HEK293 (cell line): ENCODE measurements at regions not wholly inside any gene's neighbourhood (a gene's known extent, or its start where the extent isn't known, plus 50 kb on each side); places are given as distances from the start of the nearest gene placed in this dataset.

ENCODE experiments used
- BCL11B ChIP-seq: fragments of 450-650 bp; formaldehyde crosslinking; IDR thresholded peaks from 2 replicates; pipeline ENCODE4 v1.5.1; 2016; ENCODE audit warnings: low read depth, missing biosample characterization, missing genetic modification characterization
- EGR2 ChIP-seq: fragments of 450-650 bp; formaldehyde crosslinking; IDR thresholded peaks from 2 replicates; pipeline ENCODE4 v1.5.1; 2016; ENCODE audit warnings: low read depth, missing biosample characterization, missing genetic modification characterization
- FEZF1 ChIP-seq: fragments of 450-650 bp; formaldehyde crosslinking; IDR thresholded peaks from 2 replicates; pipeline ENCODE4 v1.5.1; 2016; ENCODE audit warnings: missing biosample characterization, missing genetic modification characterization
- IKZF3 ChIP-seq: fragments of 450-650 bp; IDR thresholded peaks from 2 replicates; pipeline ENCODE4 v1.5.0; 2018; ENCODE audit warnings: missing biosample characterization, mild to moderate bottlenecking, missing genetic modification characterization, moderate library complexity
- KLF7 ChIP-seq: fragments of 450-650 bp; formaldehyde crosslinking; IDR thresholded peaks from 2 replicates; pipeline ENCODE4 v1.5.1; 2016; ENCODE audit warnings: missing biosample characterization, missing genetic modification characterization, borderline replicate concordance
- OSR2 ChIP-seq: fragments of 450-650 bp; formaldehyde crosslinking; IDR thresholded peaks from 2 replicates; pipeline ENCODE4 v1.5.1; 2016; ENCODE audit warnings: missing biosample characterization, missing genetic modification characterization
- SCRT2 ChIP-seq: fragments of 450-650 bp; formaldehyde crosslinking; IDR thresholded peaks from 2 replicates; pipeline ENCODE4 v1.5.1; 2016; ENCODE audit warnings: missing biosample characterization, missing genetic modification characterization
- ZBTB17 ChIP-seq: fragments of 450-650 bp; formaldehyde crosslinking; IDR thresholded peaks from 2 replicates; pipeline ENCODE4 v1.5.1; 2016; ENCODE audit warnings: missing biosample characterization, missing genetic modification characterization
- ZBTB7A ChIP-seq: fragments of 450-650 bp; formaldehyde crosslinking; IDR thresholded peaks from 2 replicates; pipeline ENCODE4 v1.5.1; 2016; ENCODE audit warnings: low read depth, missing biosample characterization, missing genetic modification characterization
- ZEB2 ChIP-seq: fragments of 450-650 bp; formaldehyde crosslinking; IDR thresholded peaks from 2 replicates; pipeline ENCODE4 v1.5.1; 2016; ENCODE audit warnings: missing biosample characterization, missing genetic modification characterization
- ZFP41 ChIP-seq: fragments of 450-650 bp; formaldehyde crosslinking; IDR thresholded peaks from 2 replicates; pipeline ENCODE4 v1.5.1; 2016; ENCODE audit warnings: missing biosample characterization, missing genetic modification characterization, borderline replicate concordance
- ZNF175 ChIP-seq: fragments of 450-650 bp; formaldehyde crosslinking; IDR thresholded peaks from 2 replicates; pipeline ENCODE4 v1.5.1; 2016; ENCODE audit warnings: missing biosample characterization, missing genetic modification characterization
- ZNF221 ChIP-seq: fragments of 450-650 bp; formaldehyde crosslinking; IDR thresholded peaks from 2 replicates; pipeline ENCODE4 v1.5.1; 2017; ENCODE audit warnings: missing biosample characterization, missing genetic modification characterization, borderline replicate concordance
- ZNF223 ChIP-seq: fragments of 450-650 bp; formaldehyde crosslinking; IDR thresholded peaks from 2 replicates; pipeline ENCODE4 v1.5.1; 2016; ENCODE audit warnings: missing biosample characterization, missing genetic modification characterization
- ZNF366 ChIP-seq: fragments of 450-650 bp; formaldehyde crosslinking; conservative IDR thresholded peaks from 2 replicates; pipeline ENCODE4 v1.5.1; 2016; ENCODE audit warnings: missing biosample characterization, missing genetic modification characterization
- ZNF433 ChIP-seq: fragments of 450-650 bp; formaldehyde crosslinking; IDR thresholded peaks from 2 replicates; pipeline ENCODE4 v1.5.1; 2016; ENCODE audit warnings: missing biosample characterization, missing genetic modification characterization, low read depth
- ZNF449 ChIP-seq: fragments of 450-650 bp; formaldehyde crosslinking; IDR thresholded peaks from 2 replicates; pipeline ENCODE4 v1.5.1; 2017; ENCODE audit warnings: missing biosample characterization, mild to moderate bottlenecking, missing genetic modification characterization, moderate library complexity
- ZNF514 ChIP-seq: fragments of 450-650 bp; formaldehyde crosslinking; IDR thresholded peaks from 2 replicates; pipeline ENCODE4 v1.5.1; 2016; ENCODE audit warnings: missing biosample characterization, missing genetic modification characterization
- ZNF555 ChIP-seq: fragments of 450-650 bp; formaldehyde crosslinking; conservative IDR thresholded peaks from 2 replicates; pipeline ENCODE4 v1.5.1; 2017; ENCODE audit warnings: missing biosample characterization, mild to moderate bottlenecking, missing genetic modification characterization, inconsistent platforms
- ZNF629 ChIP-seq: fragments of 450-650 bp; formaldehyde crosslinking; IDR thresholded peaks from 2 replicates; pipeline ENCODE4 v1.5.1; 2017; ENCODE audit warnings: missing biosample characterization, missing genetic modification characterization
- ZNF670 ChIP-seq: fragments of 450-650 bp; formaldehyde crosslinking; IDR thresholded peaks from 2 replicates; pipeline ENCODE4 v1.5.1; 2016; ENCODE audit warnings: missing biosample characterization, missing genetic modification characterization, low read depth
- ZSCAN23 ChIP-seq: fragments of 450-650 bp; formaldehyde crosslinking; IDR thresholded peaks from 2 replicates; pipeline ENCODE4 v1.5.1; 2016; ENCODE audit warnings: missing biosample characterization, missing genetic modification characterization
- ZSCAN5A ChIP-seq: fragments of 450-650 bp; formaldehyde crosslinking; IDR thresholded peaks from 2 replicates; pipeline ENCODE4 v1.5.1; 2016; ENCODE audit warnings: missing biosample characterization, missing genetic modification characterization
- TF ChIP-seq, protein P1 (sequence below): fragments of 450-650 bp; formaldehyde crosslinking; IDR thresholded peaks from 2 replicates; pipeline ENCODE4 v1.5.1; 2017; ENCODE audit warnings: missing biosample characterization, missing genetic modification characterization
- TF ChIP-seq, protein P2 (sequence below): fragments of 450-650 bp; formaldehyde crosslinking; conservative IDR thresholded peaks from 2 replicates; pipeline ENCODE4 v1.5.1; 2016; ENCODE audit warnings: low read depth, missing biosample characterization, missing genetic modification characterization
- TF ChIP-seq, protein P3 (sequence below): fragments of 450-650 bp; formaldehyde crosslinking; IDR thresholded peaks from 2 replicates; pipeline ENCODE4 v1.5.1; 2016; ENCODE audit warnings: missing biosample characterization, missing genetic modification characterization
- TF ChIP-seq, protein P4 (sequence below): fragments of 450-650 bp; formaldehyde crosslinking; IDR thresholded peaks from 2 replicates; pipeline ENCODE4 v1.5.1; 2016; ENCODE audit warnings: missing biosample characterization, missing genetic modification characterization

DNA sequence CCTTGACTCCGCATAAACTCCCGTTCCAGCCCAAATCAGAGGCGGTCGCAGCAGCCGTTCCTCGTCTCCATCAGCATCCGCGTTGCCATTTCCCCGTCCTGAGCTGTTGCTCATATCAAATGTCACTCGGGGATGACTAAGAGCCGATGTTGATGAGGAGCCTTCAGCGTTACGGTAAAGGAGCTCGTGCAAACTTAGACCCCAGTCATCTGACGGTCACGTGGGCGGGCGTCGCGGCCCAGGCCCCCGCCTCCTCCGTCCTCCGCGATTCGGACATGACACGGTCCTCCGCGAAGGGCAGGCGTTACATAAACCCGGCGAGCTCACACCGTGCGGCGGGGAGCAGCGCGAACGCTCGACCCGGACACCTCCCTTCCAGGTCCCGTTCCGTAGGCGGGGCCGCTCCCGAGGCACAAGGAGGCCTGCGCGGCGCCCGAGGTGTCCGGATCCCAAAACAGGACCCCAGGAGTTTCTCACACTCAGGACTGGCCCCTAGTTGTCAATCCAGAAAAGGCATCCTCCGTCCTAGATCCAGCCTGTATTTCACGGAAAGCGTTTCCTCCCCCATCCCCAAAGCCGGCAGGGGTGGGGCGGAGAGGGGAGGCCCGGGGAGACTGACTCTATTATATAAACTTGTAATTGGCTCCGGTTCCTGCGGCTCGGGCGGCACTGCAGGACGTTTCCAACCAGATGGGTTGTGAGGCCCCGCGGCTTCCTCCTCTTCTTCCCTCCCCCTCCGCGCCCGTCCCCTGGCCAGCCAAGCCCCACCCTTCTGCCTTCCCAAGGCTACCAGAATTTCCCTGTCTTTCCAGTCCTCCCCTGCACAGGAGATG lies 100.0 kb upstream of the IGF1R start (continued):
- TF ChIP-seq, protein P1, sequence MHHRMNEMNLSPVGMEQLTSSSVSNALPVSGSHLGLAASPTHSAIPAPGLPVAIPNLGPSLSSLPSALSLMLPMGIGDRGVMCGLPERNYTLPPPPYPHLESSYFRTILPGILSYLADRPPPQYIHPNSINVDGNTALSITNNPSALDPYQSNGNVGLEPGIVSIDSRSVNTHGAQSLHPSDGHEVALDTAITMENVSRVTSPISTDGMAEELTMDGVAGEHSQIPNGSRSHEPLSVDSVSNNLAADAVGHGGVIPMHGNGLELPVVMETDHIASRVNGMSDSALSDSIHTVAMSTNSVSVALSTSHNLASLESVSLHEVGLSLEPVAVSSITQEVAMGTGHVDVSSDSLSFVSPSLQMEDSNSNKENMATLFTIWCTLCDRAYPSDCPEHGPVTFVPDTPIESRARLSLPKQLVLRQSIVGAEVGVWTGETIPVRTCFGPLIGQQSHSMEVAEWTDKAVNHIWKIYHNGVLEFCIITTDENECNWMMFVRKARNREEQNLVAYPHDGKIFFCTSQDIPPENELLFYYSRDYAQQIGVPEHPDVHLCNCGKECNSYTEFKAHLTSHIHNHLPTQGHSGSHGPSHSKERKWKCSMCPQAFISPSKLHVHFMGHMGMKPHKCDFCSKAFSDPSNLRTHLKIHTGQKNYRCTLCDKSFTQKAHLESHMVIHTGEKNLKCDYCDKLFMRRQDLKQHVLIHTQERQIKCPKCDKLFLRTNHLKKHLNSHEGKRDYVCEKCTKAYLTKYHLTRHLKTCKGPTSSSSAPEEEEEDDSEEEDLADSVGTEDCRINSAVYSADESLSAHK (tag by site-specific recombination), result no peak
- TF ChIP-seq KLF7 (tag by site-specific recombination), result no peak
- TF ChIP-seq, protein P2, sequence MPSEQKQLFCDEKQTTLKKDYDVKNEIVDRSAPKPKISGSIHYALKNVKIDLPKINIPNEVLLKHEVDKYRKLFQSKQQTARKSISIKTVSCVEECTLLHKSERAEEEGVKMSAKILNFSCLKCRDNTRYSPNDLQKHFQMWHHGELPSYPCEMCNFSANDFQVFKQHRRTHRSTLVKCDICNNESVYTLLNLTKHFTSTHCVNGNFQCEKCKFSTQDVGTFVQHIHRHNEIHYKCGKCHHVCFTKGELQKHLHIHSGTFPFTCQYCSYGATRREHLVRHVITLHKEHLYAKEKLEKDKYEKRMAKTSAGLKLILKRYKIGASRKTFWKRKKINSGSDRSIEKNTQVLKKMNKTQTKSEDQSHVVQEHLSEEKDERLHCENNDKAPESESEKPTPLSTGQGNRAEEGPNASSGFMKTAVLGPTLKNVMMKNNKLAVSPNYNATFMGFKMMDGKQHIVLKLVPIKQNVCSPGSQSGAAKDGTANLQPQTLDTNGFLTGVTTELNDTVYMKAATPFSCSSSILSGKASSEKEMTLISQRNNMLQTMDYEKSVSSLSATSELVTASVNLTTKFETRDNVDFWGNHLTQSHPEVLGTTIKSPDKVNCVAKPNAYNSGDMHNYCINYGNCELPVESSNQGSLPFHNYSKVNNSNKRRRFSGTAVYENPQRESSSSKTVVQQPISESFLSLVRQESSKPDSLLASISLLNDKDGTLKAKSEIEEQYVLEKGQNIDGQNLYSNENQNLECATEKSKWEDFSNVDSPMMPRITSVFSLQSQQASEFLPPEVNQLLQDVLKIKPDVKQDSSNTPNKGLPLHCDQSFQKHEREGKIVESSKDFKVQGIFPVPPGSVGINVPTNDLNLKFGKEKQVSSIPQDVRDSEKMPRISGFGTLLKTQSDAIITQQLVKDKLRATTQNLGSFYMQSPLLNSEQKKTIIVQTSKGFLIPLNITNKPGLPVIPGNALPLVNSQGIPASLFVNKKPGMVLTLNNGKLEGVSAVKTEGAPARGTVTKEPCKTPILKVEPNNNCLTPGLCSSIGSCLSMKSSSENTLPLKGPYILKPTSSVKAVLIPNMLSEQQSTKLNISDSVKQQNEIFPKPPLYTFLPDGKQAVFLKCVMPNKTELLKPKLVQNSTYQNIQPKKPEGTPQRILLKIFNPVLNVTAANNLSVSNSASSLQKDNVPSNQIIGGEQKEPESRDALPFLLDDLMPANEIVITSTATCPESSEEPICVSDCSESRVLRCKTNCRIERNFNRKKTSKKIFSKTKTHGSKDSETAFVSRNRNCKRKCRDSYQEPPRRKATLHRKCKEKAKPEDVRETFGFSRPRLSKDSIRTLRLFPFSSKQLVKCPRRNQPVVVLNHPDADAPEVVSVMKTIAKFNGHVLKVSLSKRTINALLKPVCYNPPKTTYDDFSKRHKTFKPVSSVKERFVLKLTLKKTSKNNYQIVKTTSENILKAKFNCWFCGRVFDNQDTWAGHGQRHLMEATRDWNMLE (tag by site-specific recombination), result no peak; the same call in 1 of the 2 replicates
- TF ChIP-seq ZNF366, result peak; percentile 44; the same call in 1 of the 2 replicates
- no peak for TF ChIP-seq ZNF175 (tag by site-specific recombination)
- peak; percentile 74; the same call in 1 of the 2 replicates for TF ChIP-seq ZSCAN5A (tag by site-specific recombination)
- no peak for TF ChIP-seq ZNF555 (tag by site-specific recombination)
- TF ChIP-seq, protein P3, sequence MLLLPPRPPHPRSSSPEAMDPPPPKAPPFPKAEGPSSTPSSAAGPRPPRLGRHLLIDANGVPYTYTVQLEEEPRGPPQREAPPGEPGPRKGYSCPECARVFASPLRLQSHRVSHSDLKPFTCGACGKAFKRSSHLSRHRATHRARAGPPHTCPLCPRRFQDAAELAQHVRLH (tag by site-specific recombination), result no peak; the same call in 1 of the 2 replicates
- TF ChIP-seq, protein P4, sequence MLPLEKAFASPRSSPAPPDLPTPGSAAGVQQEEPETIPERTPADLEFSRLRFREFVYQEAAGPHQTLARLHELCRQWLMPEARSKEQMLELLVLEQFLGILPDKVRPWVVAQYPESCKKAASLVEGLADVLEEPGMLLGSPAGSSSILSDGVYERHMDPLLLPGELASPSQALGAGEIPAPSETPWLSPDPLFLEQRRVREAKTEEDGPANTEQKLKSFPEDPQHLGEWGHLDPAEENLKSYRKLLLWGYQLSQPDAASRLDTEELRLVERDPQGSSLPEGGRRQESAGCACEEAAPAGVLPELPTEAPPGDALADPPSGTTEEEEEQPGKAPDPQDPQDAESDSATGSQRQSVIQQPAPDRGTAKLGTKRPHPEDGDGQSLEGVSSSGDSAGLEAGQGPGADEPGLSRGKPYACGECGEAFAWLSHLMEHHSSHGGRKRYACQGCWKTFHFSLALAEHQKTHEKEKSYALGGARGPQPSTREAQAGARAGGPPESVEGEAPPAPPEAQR (tag by site-specific recombination), result no peak
- TF ChIP-seq ZNF433 (tag by site-specific recombination), result no peak
- TF ChIP-seq ZNF221 (tag by site-specific recombination), result no peak
- peak; percentile 35; the same call in 1 of the 2 replicates for TF ChIP-seq OSR2
- no peak for TF ChIP-seq ZNF223 (tag by site-specific recombination)
- peak; percentile 77; the same call in 1 of the 2 replicates for TF ChIP-seq ZNF629 (tag by site-specific recombination)
- no peak for TF ChIP-seq ZNF670
- no peak for TF ChIP-seq ZNF514
- TF ChIP-seq ZEB2 (tag by site-specific recombination), result peak; percentile 95
- TF ChIP-seq ZFP41, result no peak
- peak; percentile 79 for TF ChIP-seq ZNF449 (tag by site-specific recombination)
- peak; percentile 94 for TF ChIP-seq FEZF1 (tag by site-specific recombination)
- TF ChIP-seq BCL11B, result peak; percentile 15; the same call in 1 of the 2 replicates
- TF ChIP-seq ZSCAN23 (tag by site-specific recombination), result peak; percentile 86; the same call in 1 of the 2 replicates
- no peak for TF ChIP-seq ZBTB7A (tag by site-specific recombination)
- TF ChIP-seq EGR2, result peak; percentile 85
- peak; percentile 91 for TF ChIP-seq ZBTB17 (tag by site-specific recombination)
- TF ChIP-seq IKZF3 (tag by site-specific recombination), result peak; percentile 37; the same call in 1 of the 2 replicates
- TF ChIP-seq SCRT2 (tag by site-specific recombination), result peak; percentile 96
